ENCODE measurements at regions not wholly inside any gene's neighbourhood (a gene's known extent, or its start where the extent isn't known, plus 50 kb on each side); places are given as distances from the start of the nearest gene placed in this dataset.
"Not testable (repeated sequence)": the region's sequence is repeated elsewhere in the genome, so short reads cannot be mapped to it uniquely, and the experiment has no call there.

GRCh38 chr15:35238448-35238847 is 153.4 kb upstream of the NANOGP8 start:
- intact Hi-C loops (cut with DNase I); DNase-seq; ATAC-seq (ENCODE audit: poor library complexity): not testable (repeated sequence)

GRCh38 chr15:35229085-35229484 is 144.0 kb upstream of the NANOGP8 start:
- intact Hi-C loops (cut with DNase I), result no loop called here
- no peak for DNase-seq
- no peak for ATAC-seq (ENCODE audit: poor library complexity)

DNA sequence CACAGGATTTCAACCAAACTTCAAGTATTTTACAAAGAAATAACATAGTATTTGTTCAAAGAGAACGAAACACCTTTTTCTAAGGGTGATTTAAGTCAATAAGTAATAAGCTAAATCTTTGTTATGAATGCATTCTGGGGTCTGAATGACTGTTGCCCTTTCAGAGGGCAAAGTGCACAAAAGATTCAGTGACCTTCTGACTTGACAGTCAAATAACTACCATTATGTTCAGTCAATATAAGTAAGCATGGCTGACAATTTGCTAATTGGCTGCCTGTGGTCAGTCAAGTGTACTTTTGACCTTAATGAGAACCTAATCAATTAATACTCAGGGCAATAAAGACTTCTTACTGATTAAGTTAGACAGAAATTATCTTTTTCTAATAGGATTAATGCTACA is 133.1 kb upstream of the NANOGP8 start:
- intact Hi-C loops (cut with DNase I), result no loop called here
- no peak for DNase-seq
- ATAC-seq (ENCODE audit: poor library complexity), result no peak

GRCh38 chr15:35215093-35215492 is 130.0 kb upstream of the NANOGP8 start:
- ATAC-seq (ENCODE audit: poor library complexity) (no peak), DNase-seq (no peak)
- intact Hi-C loops (cut with DNase I), result no loop called here

DNA sequence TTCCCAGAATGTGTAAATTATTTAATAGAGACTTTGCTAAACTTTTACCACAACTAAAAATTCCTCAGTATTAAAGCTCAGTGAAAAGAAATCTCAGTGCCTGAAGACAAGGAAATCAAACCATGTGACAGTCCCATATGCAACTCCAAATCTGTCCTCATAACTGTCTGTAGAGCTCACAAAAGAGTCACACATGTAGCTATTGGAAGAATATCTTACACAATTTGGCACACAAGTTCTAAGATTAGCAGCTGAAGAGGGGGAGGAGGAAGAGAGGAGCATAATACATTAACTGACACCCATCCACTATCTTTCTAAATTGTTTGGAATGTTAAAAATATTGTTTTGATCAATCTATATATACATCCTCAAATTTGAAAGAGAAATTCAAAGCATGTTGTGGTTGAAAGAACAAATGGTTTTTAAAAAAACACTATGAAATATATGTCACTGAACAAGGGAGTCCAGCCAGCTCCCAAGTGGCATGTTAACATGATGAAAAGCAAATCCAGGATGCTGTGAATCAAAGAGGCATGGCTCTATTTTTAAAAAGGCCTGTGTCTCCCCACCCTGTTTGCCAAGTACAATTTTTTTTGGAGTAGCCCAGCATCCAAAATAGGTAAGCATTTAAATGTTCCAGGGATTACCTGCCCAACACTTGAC is 126.3 kb upstream of the NANOGP8 start:
- peak; percentile 67 for ATAC-seq (ENCODE audit: poor library complexity)

DNA sequence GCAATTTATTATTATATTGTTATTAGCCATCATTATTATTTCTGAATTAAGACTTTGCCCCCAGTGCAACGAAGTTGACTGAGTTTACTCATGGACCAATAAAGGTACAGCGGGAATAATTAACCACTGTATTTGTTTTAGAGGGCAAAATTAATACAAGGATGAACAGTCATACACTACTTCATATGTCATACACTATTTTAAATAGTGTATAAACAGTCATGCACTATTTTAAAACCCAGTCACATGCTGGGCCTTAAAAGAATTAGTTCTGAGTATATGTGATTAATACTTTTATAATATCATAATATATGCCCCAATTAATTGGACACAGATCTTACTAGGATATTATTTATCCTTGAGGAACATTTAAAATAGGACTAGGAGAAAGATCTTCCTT is 125.3 kb upstream of the NANOGP8 start:
- no peak for DNase-seq
- ATAC-seq (ENCODE audit: poor library complexity), result no peak
- intact Hi-C loops (cut with DNase I), result no loop called here

More for the DNA sequence above, 126.3 kb upstream of the NANOGP8 start:
- intact Hi-C loops (cut with DNase I), result no loop called here
- no peak for DNase-seq

DNA sequence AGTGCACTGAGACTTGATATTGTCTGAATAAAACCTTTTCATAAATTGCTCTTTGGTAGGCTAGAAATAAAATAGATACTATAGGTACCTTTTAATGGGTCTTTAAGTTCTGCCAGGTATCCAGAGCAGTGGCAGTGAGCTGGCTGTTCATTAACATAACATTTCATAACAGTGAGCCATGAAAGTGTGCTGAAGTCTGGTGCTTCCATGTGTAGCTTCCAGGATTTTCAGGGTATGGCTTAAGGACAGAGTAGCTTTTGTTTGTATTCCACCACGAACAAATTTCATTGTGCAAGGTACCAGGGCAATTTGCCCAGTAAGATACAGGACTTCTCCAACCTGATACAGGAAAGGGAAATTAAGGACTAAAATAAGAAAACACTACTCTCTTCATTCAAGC is 124.7 kb upstream of the NANOGP8 start:
- ATAC-seq (ENCODE audit: poor library complexity), result no peak
- DNase-seq, result no peak
- intact Hi-C loops (cut with DNase I), result no loop called here

DNA sequence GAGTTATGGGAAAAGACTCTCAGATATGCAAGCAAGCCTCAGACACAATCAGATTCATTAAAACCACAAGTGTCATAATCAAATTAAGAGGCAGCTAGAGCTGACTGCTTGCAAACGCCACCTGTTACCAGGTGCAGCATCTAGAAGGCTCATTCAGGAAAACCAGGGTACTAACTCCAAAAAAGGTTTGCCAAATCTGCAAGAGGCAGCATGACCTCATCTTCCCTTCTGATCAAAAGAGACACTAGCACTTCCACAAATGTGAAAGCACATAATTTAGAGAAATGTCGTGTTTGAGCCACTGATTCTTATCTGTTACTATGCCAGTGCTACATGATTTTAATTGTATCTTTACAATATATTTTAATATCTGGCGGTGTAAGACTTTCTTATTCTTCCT is 123.3 kb upstream of the NANOGP8 start:
- no peak for ATAC-seq (ENCODE audit: poor library complexity)
- intact Hi-C loops (cut with DNase I), result no loop called here
- no peak for DNase-seq

- ATAC-seq (ENCODE audit: poor library complexity), result no peak
Measured at GRCh38 chr15:35206060-35206675, 121.1 kb upstream of the NANOGP8 start.

GRCh38 chr15:35198197-35198596 is 113.1 kb upstream of the NANOGP8 start:
- DNase-seq (no peak), ATAC-seq (ENCODE audit: poor library complexity) (no peak)
- intact Hi-C loops (cut with DNase I), result no loop called here

More at GRCh38 chr15:35206060-35206675, 121.1 kb upstream of the NANOGP8 start:
- intact Hi-C loops (cut with DNase I), result no loop called here
- DNase-seq, result no peak

- no peak for DNase-seq
- ATAC-seq (ENCODE audit: poor library complexity), result no peak
- intact Hi-C loops (cut with DNase I), result no loop called here
Measured at GRCh38 chr15:35197754-35198153, 112.7 kb upstream of the NANOGP8 start.

- ATAC-seq (ENCODE audit: poor library complexity) (no peak), DNase-seq (no peak)
- intact Hi-C loops (cut with DNase I), result no loop called here
Measured at GRCh38 chr15:35197306-35197705, 112.2 kb upstream of the NANOGP8 start.

DNA sequence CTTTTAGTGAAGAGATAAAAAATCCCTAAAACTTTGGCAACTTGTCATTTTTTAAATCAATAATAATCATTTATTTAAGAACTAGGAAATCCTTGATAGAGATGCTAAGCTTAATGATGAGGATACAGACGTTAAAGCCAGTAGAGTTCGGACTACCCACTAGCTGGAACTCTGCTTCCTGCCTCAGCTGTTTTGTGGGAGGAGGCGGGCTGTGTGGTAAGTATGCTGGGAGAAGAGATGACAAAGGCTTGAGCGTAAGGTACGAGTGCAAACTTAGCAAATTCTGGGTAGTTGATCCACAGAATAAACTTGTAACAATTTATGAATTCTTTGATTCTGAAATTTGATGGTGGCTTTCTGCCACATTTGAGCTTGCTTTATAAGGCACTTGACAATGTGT is 111.2 kb upstream of the NANOGP8 start:
- DNase-seq, result no peak
- no peak for ATAC-seq (ENCODE audit: poor library complexity)
- intact Hi-C loops (cut with DNase I), result no loop called here

- intact Hi-C loops (cut with DNase I), result no loop called here
- ATAC-seq (ENCODE audit: poor library complexity), result no peak
- no peak for DNase-seq
Measured at GRCh38 chr15:35195649-35196048, 110.6 kb upstream of the NANOGP8 start.

- DNase-seq (no peak), ATAC-seq (ENCODE audit: poor library complexity) (no peak)
- intact Hi-C loops (cut with DNase I), result no loop called here
Measured at GRCh38 chr15:35195031-35195430, 109.9 kb upstream of the NANOGP8 start.

DNA sequence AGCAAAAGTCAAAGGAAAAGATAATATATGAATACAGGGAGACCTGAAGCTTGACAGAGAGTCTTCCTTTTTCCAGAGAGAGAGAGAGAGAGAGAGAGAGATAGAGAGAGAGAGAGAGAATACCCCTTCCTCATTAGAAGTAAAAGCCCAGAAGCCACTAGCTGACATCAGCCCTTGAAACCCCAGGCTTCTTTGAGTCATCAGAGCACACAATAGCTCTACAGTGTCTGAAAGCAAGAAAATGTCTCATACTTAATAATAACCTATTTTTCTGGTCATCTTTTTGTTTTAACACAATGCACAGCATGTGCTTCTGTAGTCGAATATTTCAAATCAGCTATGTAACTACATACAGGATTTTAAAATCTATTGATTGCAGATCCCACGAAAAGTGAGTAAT is 109.2 kb upstream of the NANOGP8 start:
- no peak for DNase-seq
- ATAC-seq (ENCODE audit: poor library complexity), result no peak
- intact Hi-C loops (cut with DNase I), result no loop called here

GRCh38 chr15:35191783-35192182 is 106.7 kb upstream of the NANOGP8 start:
- no peak for DNase-seq
- intact Hi-C loops (cut with DNase I), result no loop called here
- no peak for ATAC-seq (ENCODE audit: poor library complexity)

- intact Hi-C loops (cut with DNase I), result no loop called here
- ATAC-seq (ENCODE audit: poor library complexity) (no peak), DNase-seq (no peak)
Measured at GRCh38 chr15:35186346-35186745, 101.3 kb upstream of the NANOGP8 start.

DNA sequence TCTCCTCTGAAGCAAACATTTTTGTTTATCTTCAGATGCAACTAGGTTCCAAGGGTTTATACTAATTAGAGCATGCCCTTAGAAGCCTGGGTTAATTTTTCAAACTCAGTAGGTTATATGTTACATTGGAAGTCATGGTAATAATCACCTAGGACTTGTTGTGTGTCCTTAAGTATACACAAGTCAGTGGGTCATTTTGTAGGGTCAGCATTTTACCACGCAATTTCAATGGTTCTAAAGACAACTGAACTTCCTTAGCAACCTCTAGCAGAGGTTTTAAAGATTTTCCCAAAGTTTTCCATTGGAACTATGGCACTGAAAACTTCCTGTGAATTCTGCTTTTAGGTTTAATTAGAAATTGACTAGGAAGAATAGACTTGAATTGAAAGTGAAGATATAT is 99.6 kb upstream of the NANOGP8 start:
- intact Hi-C loops (cut with DNase I), result no loop called here
- DNase-seq (no peak), ATAC-seq (ENCODE audit: poor library complexity) (no peak)

DNA sequence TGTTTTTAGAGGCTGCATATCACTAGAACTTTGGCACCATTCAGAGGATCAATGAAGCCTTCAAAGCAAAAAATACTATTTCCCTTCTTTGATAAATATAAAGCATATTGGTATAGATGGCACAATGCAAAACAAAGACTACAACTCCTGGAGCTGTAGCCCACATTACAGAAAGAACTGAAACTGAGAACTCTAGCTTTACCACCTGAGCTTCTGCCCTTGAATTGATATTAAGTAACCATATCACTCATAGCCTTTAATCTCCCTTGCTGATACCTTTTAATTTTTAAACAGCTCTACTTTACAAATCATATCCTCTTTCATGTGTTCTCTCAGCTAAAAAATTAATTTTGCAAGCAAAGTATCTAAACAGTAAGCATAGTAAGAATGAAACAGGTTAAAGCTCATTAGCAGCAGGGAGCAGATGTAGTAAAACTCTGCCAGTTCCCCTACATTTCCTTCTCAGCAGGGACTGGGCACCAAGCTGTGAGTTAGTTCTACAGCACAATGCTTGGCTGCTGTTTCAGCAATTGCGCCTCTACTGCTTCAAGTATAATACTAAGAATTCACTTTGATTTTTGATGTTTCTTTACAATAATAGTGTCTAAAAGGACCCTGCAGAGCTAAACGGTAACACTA is 97.9 kb upstream of the NANOGP8 start:
- intact Hi-C loops (cut with DNase I), result no loop called here
- no peak for DNase-seq
- ATAC-seq (ENCODE audit: poor library complexity), result no peak
